Motor neuron (in vitro differentiated cells): ENCODE measurements at regions not wholly inside any gene's neighbourhood (a gene's known extent, or its start where the extent isn't known, plus 50 kb on each side); places are given as distances from the start of the nearest gene placed in this dataset.
"Not testable (repeated sequence)": the region's sequence is repeated elsewhere in the genome, so short reads cannot be mapped to it uniquely, and the experiment has no call there.

ENCODE experiments used
- ATAC-seq, 8 experiments: fragments of 200-7000 bp; cut with Tn5 transposase; replicated peaks in 6 of 8; 2 replicates each; pipeline ENCODE4 v1.8.0; 2021; ENCODE audit warnings: mild to moderate bottlenecking in 8 of 8, moderate library complexity in 8 of 8
- H3K27ac ChIP-seq, 2 donors: fragments of 250-450 bp; sonication (Bioruptor Pico); 2 replicates each; pipeline ENCODE4 v1.9.0; 2021; ENCODE audit warnings: antibody characterized with exemption in 2 of 2, mild to moderate bottlenecking in 2 of 2, moderate library complexity in 1 of 2
- H3K4me1 ChIP-seq, 2 donors: fragments of 250-450 bp; sonication (Bioruptor Pico); replicated peaks in 1 of 2; 2 replicates each; pipeline ENCODE4 v1.6.1; 2021; ENCODE audit warnings: antibody characterized with exemption in 2 of 2, mild to moderate bottlenecking in 2 of 2, moderate library complexity in 1 of 2
- H3K4me3 ChIP-seq, 5 donors: fragments of 250-450 bp; sonication (Bioruptor Pico); 2 replicates each; pipeline ENCODE4 v1.9.0; 2021; ENCODE audit warnings: antibody characterized with exemption in 5 of 5, mild to moderate bottlenecking in 5 of 5, moderate library complexity in 4 of 5
- WGBS, 10 experiments: fragments of 450-650 bp; shearing (Covaris generic); methylation state at CpG; one replicate each; pipeline ENCODE4 v1.0.0; 2022; 5-methylcytosine and 5-hydroxymethylcytosine counted together
- in situ Hi-C, 9 experiments: fragments of 400-800 bp; cut with MboI; loops; one replicate each; pipeline ENCODE4 v1.15.0; 2021; ENCODE audit warnings: low sequenced_read_pairs in 9 of 9, low pct_unique_long_range_greater_than_20kb in 2 of 9; ENCODE audit not compliant: unreplicated experiment in 9 of 9

- ATAC-seq, H3K4me1 ChIP-seq, H3K27ac ChIP-seq, H3K4me3 ChIP-seq, in situ Hi-C loops: not testable (repeated sequence)
- no CpG with 5 or more reads among the region's 2 CpGs for WGBS, 10 experiments
Measured at GRCh38 chr11:67940440-67940839, 63.5 kb downstream of the UNC93B1 start.

GRCh38 chr11:67938964-67939363 is 64.9 kb downstream of the UNC93B1 start:
- H3K4me1 ChIP-seq, H3K4me3 ChIP-seq, in situ Hi-C loops, ATAC-seq, H3K27ac ChIP-seq: not testable (repeated sequence)
- WGBS, 10 experiments, result 50% methylated on average over 1 of the region's 4 CpGs; no CpG with 5 or more reads in 9 of the 10 experiments

GRCh38 chr11:67938371-67938770 is 65.5 kb downstream of the UNC93B1 start:
- ATAC-seq, in situ Hi-C loops, H3K4me1 ChIP-seq, H3K27ac ChIP-seq, H3K4me3 ChIP-seq: not testable (repeated sequence)
- WGBS, 10 experiments, result 17 to 100% (median 83%) methylated on average over 1 to 2 of the region's 3 CpGs; no CpG with 5 or more reads in 6 of the 10 experiments

- H3K4me1 ChIP-seq, H3K4me3 ChIP-seq, H3K27ac ChIP-seq, in situ Hi-C loops, ATAC-seq: not testable (repeated sequence)
- WGBS, 10 experiments, result 18 to 100% (median 24%) methylated on average over 1 to 5 of the region's 7 CpGs; no CpG with 5 or more reads in 7 of the 10 experiments
Measured at GRCh38 chr11:67923565-67923964, 80.3 kb downstream of the UNC93B1 start.

- ATAC-seq, H3K4me1 ChIP-seq, H3K27ac ChIP-seq, H3K4me3 ChIP-seq, in situ Hi-C loops: not testable (repeated sequence)
- 0 to 89% (median 88%) methylated on average over 1 to 4 of the region's 6 CpGs; no CpG with 5 or more reads in 7 of the 10 experiments for WGBS, 10 experiments
Measured at GRCh38 chr11:67920546-67920945, 83.4 kb downstream of the UNC93B1 start.

GRCh38 chr11:67912184-67912583 is 91.7 kb downstream of the UNC93B1 start:
- H3K4me1 ChIP-seq, ATAC-seq, in situ Hi-C loops, H3K4me3 ChIP-seq, H3K27ac ChIP-seq: not testable (repeated sequence)
- 70 to 100% (median 80%) methylated on average over 1 to 2 of the region's 3 CpGs; no CpG with 5 or more reads in 7 of the 10 experiments for WGBS, 10 experiments

GRCh38 chr11:67911211-67911610 is 92.7 kb downstream of the UNC93B1 start:
- in situ Hi-C loops, H3K27ac ChIP-seq: not testable (repeated sequence)

GRCh38 chr11:67910803-67911202 is 93.1 kb downstream of the UNC93B1 start:
- in situ Hi-C loops, H3K4me3 ChIP-seq, ATAC-seq, H3K4me1 ChIP-seq, H3K27ac ChIP-seq: not testable (repeated sequence)
- 40 to 100% (median 92%) methylated on average over 1 of the region's 1 CpG; no CpG with 5 or more reads in 6 of the 10 experiments for WGBS, 10 experiments

More at GRCh38 chr11:67911211-67911610, 92.7 kb downstream of the UNC93B1 start:
- not testable (repeated sequence) for ATAC-seq, H3K4me1 ChIP-seq, H3K4me3 ChIP-seq
- 14 to 100% methylated on average over 1 of the region's 2 CpGs; no CpG with 5 or more reads in 8 of the 10 experiments for WGBS, 10 experiments

GRCh38 chr11:67906969-67907368 is 96.9 kb downstream of the UNC93B1 start:
- H3K4me1 ChIP-seq, H3K27ac ChIP-seq, H3K4me3 ChIP-seq, ATAC-seq, in situ Hi-C loops: not testable (repeated sequence)
- no CpG with 5 or more reads among the region's 1 CpG for WGBS, 10 experiments

GRCh38 chr11:67899462-67899861 is 104.4 kb downstream of the UNC93B1 start:
- H3K27ac ChIP-seq, H3K4me3 ChIP-seq, in situ Hi-C loops, H3K4me1 ChIP-seq, ATAC-seq: not testable (repeated sequence)
- WGBS, 10 experiments, result no CpG with 5 or more reads among the region's 2 CpGs

- H3K27ac ChIP-seq, H3K4me1 ChIP-seq, ATAC-seq, H3K4me3 ChIP-seq, in situ Hi-C loops: not testable (repeated sequence)
- WGBS, 10 experiments, result 50 to 67% methylated on average over 1 of the region's 1 CpG; no CpG with 5 or more reads in 8 of the 10 experiments
Measured at GRCh38 chr11:67893487-67893886, 110.4 kb downstream of the UNC93B1 start.

- in situ Hi-C loops, H3K4me3 ChIP-seq, H3K27ac ChIP-seq, H3K4me1 ChIP-seq: not testable (repeated sequence)
- 0 to 84% (median 74%) methylated on average over 1 to 3 of the region's 4 CpGs; no CpG with 5 or more reads in 3 of the 10 experiments for WGBS, 10 experiments
- peak in 2 of 8 experiments; percentile 59 to 87 for ATAC-seq
Measured at GRCh38 chr11:67889646-67890045, 114.3 kb downstream of the UNC93B1 start.

- ATAC-seq, H3K27ac ChIP-seq, in situ Hi-C loops, H3K4me3 ChIP-seq, H3K4me1 ChIP-seq: not testable (repeated sequence)
- WGBS, 10 experiments, result 77 to 92% (median 86%) methylated on average over 4 to 6 of the region's 8 CpGs; no CpG with 5 or more reads in 7 of the 10 experiments
Measured at GRCh38 chr11:67888056-67888455, 115.8 kb downstream of the UNC93B1 start.

- H3K4me3 ChIP-seq, in situ Hi-C loops, H3K4me1 ChIP-seq, ATAC-seq, H3K27ac ChIP-seq: not testable (repeated sequence)
- 67 to 92% (median 81%) methylated on average over 1 to 2 of the region's 6 CpGs; no CpG with 5 or more reads in 6 of the 10 experiments for WGBS, 10 experiments
Measured at GRCh38 chr11:67886672-67887071, 117.2 kb downstream of the UNC93B1 start.
